ENCODE measurements at regions not wholly inside any gene's neighbourhood (a gene's known extent, or its start where the extent isn't known, plus 50 kb on each side); places are given as distances from the start of the nearest gene placed in this dataset.

DNA sequence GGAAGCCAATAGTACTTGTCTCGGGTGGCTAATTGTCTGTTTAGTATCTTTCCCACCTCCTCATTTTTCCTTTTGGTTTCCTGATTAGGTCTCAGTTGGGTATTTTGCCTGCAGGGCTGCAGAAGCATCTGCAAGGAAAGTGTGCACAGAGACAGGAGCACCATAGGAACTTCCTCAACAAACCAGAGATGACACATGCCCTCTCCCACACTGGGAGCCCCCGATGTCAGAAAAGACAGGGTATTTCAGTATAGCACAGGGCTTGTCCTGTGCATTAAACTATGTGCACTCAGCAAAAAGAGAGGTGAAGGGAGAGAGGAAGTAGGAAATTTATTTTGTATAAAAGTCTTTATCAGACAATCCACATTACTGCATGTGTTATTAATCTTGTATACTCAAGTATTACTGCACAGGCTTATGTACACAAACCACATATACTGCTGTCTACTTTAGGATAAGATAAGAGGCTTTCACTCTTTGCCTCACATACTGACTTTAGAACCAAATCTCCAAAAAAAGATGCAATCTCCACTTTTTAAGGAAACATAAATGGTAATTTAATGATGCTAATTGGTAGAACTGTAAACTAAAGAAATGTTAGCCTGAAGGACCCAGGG is 501.0 kb downstream of the FOXO1 start:
- TF ChIP-seq ARNT (IDR thresholded peaks at IDR 0.05) = no peak
- no peak for TF ChIP-seq ZNF384 (IDR thresholded peaks at IDR 0.05)
- TF ChIP-seq FOXA1 (IDR thresholded peaks at IDR 0.05) = no peak
- no peak for TF ChIP-seq BHLHE40 (IDR thresholded peaks at IDR 0.05; ENCODE audit: borderline replicate concordance)
